Anterior cingulate cortex (tissue), 58 donors: ENCODE measurements at regions not wholly inside any gene's neighbourhood (a gene's known extent, or its start where the extent isn't known, plus 50 kb on each side); places are given as distances from the start of the nearest gene placed in this dataset.

Source experiments
- DNase-seq, 58 donors: peaks; one replicate each; lab custom pipeline; 2025; lab: John Stamatoyannopoulos, UW

- no peak for DNase-seq
These were observed 117.4 kb upstream of the HDGFL1 start for GRCh38 chr6:22451962-22452361.

DNA sequence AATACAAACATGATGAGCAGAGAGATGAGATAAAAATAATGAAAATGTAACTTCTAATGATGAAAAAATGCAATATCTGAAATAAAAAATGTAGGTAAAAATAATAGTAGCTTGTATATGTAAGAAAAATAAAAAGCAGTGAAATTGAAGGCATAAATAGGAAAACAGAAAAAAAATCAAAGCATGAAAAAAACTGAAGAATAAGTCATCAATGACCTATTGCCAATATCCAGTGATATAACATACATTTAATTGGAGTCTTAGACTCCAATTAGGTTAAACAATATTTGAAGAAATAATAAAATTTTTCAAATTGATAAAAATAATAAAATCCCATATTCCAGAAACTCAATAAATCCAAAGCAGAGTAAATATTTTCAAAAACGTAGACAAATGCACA lies 114.0 kb upstream of the HDGFL1 start:
- no peak for DNase-seq

DNA sequence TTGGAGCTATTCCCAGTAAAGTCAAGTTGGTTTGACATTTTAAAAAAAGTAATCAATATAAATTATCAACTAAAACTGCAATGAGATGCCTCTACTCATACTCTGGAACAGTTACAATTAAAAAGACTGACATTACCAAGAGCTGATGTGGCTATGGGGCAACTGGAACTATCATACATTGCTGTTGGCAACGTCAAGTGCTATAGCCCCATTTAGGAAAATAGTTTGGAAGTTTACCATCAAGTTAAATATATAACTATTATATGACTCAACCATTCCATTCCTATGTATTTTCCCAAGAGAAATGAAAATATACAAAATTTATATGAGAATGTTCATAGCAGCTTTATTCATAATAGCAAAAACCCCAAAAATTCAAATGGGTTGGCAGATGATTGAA lies 111.4 kb upstream of the HDGFL1 start:
- DNase-seq = no peak

DNA sequence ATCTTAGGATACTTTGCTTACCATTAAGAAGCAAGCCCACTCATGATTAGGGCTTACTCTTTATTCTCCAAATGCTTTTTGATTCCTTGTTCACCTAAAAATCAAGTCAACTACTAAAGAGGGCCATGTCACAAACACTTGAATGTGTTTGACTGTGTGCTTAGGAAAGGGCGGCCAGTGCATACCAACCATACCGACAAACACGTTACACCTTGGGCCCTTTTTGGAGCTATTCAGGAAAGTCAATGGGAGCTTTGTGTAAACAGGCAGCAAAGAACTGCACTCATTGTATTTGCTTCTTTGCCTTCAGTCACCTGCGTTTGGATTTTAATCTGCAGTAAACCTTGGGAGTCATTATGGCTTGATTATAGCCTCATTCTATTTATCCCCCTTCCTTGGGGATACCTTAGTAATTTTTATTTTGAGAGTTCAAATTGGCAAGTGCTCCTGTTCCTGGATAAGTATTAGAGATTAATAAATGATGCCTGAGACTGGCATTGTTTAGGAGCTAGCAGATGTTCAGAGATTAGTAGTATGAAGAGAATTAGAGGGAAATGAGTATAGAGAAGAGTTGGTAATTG lies 102.6 kb upstream of the HDGFL1 start:
- DNase-seq = no peak

DNA sequence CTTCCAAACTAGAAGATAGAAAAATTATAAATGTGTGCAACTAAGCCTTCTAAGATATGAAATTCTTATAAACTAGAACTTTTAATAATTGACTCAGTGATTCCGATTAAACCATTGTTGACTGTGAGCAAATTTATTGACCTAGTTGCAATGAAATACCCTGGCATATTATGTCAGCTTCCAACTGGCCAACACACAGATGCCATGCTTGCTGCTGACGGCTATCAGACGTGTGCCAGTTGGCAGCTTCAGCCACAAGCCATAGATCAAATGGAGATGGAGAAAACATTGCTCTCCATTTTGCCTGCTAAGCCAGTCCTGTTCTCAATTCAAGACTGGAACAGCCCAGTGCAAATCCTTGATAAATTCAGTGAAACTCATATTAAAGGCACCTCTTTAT lies 101.7 kb upstream of the HDGFL1 start:
- DNase-seq = no peak

- no peak for DNase-seq
These were observed 101.0 kb upstream of the HDGFL1 start for GRCh38 chr6:22468256-22468965.

GRCh38 chr6:22470454-22471131 lies 98.8 kb upstream of the HDGFL1 start:
- no peak for DNase-seq

- DNase-seq = no peak
These were observed 98.2 kb upstream of the HDGFL1 start for GRCh38 chr6:22471132-22471690.

GRCh38 chr6:22471746-22472145 lies 97.6 kb upstream of the HDGFL1 start:
- DNase-seq = no peak

DNA sequence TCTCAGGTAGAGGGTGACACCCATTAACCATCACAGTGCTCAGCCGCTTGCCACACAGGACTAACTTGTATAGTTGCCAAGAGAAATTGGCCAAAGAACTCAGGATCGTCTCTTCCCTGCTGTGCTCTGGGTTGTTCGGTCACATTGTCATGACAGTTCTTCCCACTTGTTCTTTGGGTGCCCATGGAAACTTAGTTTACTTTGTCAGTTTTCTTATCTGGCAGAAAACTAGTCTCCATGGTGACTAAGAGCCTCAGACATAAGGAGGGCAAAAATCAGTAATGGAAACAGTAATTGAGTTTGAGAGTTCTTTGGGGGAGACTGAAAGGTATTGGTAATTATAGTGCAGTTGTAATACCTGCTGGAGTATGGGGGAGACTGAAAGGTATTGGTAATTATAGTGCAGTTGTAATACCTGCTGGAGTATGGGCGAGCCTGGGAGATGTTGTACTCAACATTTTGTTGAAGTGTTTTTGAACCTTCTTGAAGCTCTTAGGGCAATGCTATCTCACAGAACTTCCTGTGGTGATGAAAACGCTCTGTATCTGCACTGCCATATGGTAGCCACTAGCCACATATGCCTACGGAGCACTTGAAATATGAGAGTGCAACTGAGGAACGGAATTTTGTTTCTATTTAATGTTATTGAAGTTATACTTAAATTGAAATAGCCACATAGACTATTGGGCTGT lies 95.2 kb upstream of the HDGFL1 start:
- no peak for DNase-seq

- DNase-seq = no peak
These were observed 92.5 kb upstream of the HDGFL1 start for GRCh38 chr6:22476811-22477390.

GRCh38 chr6:22497276-22497675 lies 72.1 kb upstream of the HDGFL1 start:
- DNase-seq = no peak

GRCh38 chr6:22499815-22500214 lies 69.6 kb upstream of the HDGFL1 start:
- no peak for DNase-seq

DNA sequence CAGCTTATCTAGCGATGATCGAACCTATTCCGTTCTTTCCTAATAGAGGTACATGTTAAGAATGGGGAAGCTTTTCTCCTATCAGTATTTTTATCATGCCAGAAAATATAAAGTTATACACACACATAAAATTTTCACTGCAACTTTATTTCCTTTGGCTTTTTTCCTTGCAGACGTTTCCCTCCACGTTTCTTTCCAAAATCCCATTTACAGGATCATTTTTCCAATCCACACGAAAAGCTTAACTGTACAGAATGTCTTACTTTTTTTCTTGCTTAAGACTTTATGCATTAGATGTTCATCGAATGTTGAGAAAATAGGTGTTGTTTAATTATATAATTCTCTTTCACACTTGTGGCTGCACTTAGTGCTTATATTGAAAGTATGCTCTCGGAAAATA lies 62.9 kb upstream of the HDGFL1 start:
- no peak for DNase-seq

DNA sequence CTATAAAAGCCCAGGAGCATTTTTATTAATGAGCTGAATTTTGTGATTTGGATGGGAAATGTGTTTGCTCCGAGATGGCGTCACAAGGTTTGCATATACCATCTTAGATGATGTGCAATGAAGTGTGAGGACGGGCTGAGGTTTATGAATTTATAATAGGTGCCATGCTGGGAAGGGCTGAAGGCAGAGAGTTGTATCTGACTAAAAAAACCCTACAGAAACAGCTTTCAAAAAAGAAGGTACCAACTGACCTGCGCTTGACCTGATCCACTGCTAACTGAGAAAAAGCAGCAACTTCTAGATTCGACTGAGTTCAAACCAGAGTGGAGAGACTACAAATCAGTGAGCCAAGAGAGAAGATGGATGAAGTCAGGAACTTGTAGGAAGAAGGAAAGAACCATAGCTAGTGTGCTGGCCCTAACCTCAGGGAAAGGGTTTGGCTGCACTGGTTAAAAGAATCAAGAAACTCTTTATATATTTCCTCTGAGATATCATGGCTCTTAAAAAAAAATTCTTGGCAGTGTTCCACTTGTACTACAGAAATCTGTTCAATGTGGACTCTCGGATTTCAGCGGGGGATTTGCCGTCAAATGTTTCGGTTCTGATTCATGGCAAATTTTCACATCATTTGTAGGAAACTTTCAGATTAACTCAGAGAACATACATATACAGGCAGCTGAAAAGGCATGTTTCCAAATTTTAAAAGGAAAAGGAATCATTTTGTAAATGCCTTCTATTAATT lies 56.5 kb upstream of the HDGFL1 start:
- DNase-seq = no peak

- DNase-seq = no peak
These were observed 55.7 kb upstream of the HDGFL1 start for GRCh38 chr6:22513667-22514066.

- no peak for DNase-seq
These were observed 50.1 kb upstream of the HDGFL1 start for GRCh38 chr6:22519237-22519636.
